ENCODE measurements at regions not wholly inside any gene's neighbourhood (a gene's known extent, or its start where the extent isn't known, plus 50 kb on each side); places are given as distances from the start of the nearest gene placed in this dataset.

- intact Hi-C loops (cut with DNase I): no loop called here
- no peak for DNase-seq (ENCODE audit: low spot score)
These were observed 65.8 kb downstream of the SALL1 start for GRCh38 chr16:51085271-51085670.

DNA sequence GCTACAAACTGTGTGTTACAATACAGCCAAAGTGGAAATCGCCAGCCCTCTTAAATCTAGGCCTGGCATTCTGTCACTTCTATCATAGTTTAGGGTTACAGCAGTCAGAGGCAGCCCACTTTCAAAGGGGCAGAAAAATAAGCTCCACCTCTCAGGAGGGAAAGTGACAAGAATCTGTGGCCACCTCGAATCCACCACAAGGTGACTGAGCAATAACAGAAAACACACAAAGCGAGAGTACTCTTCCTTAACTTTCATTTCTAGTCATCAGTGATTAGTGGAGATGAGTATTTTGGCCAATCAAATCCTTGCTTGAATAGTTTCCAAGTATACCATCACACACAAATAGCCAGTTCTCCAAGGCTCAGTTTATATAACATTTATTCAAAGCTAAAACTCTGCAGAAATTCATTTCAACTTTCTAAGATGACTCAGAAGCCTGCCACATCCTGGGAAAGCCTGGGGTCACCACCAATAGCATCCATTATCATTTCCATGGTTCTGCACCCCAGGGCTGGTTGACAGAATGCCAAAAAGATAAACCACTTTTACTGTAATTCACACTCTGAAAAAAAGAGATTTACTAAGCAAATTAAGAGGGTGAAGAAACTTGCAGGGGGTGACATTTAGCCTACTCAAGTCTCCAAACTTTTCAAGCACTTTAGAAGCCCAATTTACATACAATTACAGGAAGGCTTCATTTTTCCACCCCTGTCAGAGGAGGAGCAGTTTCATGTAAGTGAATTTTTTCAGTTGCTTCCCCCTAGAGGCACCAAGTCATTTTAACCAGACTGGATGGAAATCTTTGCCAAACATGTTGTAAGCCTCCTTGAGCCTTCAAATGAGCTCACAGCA is 66.8 kb downstream of the SALL1 start:
- DNase-seq (ENCODE audit: low spot score): no peak
- intact Hi-C loops (cut with DNase I): no loop called here

DNA sequence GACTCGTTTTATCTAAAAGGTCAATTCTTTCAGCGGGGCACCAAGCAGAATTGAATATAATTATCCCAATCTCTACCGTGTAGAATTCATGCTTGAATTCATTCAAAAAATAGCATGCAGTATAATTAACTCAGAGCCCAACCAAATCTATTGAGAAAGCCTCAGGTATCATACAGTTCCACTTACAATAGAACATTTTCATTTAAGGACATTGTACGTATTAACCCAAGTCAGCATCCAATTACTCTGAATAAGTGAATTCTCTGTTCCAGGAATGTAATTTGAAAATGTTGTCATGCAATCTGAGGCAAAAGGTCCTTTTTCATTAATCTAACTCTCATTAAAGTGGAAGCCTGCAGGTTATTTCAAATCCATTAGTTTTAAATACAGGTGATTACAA is 78.5 kb downstream of the SALL1 start:
- no peak for DNase-seq (ENCODE audit: low spot score)
- intact Hi-C loops (cut with DNase I): no loop called here

- DNase-seq (ENCODE audit: low spot score): no peak
- intact Hi-C loops (cut with DNase I): no loop called here
These were observed 79.7 kb downstream of the SALL1 start for GRCh38 chr16:51071326-51071725.

GRCh38 chr16:51067352-51067751 is 83.7 kb downstream of the SALL1 start:
- DNase-seq (ENCODE audit: low spot score): no peak
- intact Hi-C loops (cut with DNase I): no loop called here

GRCh38 chr16:51062039-51062438 is 89.0 kb downstream of the SALL1 start:
- DNase-seq (ENCODE audit: low spot score): no peak
- intact Hi-C loops (cut with DNase I): no loop called here

GRCh38 chr16:51061328-51061727 is 89.7 kb downstream of the SALL1 start:
- no peak for DNase-seq (ENCODE audit: low spot score)
- intact Hi-C loops (cut with DNase I): no loop called here

GRCh38 chr16:51057969-51058337 is 93.1 kb downstream of the SALL1 start:
- intact Hi-C loops (cut with DNase I): no loop called here
- DNase-seq (ENCODE audit: low spot score): no peak

DNA sequence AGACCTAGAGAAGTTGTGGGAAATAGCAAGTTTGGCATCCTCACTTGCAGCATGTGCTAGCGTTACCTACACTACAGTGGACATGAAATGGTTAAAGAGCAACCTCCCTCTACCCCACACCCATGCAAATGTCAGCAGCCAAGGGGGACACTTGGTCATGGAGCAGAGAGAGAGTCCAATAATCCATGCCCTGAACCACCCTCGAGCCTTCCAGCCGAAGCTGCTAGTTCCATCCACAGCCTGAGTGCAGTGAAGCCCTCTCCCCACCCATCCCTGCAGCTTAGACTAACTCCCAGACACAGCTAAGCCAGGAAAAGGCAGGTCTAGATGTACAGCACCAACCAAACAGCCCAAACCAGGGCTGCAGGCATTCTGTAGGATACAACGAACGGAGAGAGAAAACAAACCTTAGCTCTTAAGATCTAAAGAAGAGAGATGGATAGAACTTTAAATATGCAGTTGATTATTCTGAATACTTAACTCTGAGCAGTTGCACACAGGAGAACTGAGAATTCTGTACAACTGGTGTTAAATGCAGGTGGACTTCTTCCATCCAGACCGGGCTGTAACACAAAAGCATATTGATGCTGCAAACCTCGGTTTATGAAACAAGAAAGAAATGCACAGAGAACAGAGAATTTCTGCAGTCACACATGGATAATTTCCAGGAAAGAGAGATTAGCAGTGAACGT is 93.8 kb downstream of the SALL1 start:
- no peak for DNase-seq (ENCODE audit: low spot score)
- intact Hi-C loops (cut with DNase I): no loop called here

GRCh38 chr16:51056331-51056730 is 94.7 kb downstream of the SALL1 start:
- intact Hi-C loops (cut with DNase I): no loop called here
- no peak for DNase-seq (ENCODE audit: low spot score)

DNA sequence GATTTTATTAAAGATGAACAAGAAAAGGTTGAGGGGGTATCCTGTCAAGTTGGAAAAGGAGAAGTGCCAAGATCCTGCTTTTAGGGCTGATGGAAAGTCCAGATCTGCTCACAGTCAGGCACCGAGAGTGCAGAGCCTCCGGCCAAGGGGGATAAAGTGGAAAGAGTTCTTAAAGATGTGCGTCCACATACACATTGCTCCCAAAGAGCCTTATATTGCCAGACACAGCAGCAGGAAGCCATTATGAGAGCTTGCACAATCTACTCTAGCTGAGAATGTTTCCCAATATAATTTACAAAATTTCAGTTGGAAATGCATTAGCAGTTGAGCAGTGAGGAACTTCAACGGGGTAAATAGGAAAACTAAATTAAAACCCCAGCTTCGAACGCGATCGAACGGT is 95.6 kb downstream of the SALL1 start:
- no peak for DNase-seq (ENCODE audit: low spot score)
- intact Hi-C loops (cut with DNase I): no loop called here

DNA sequence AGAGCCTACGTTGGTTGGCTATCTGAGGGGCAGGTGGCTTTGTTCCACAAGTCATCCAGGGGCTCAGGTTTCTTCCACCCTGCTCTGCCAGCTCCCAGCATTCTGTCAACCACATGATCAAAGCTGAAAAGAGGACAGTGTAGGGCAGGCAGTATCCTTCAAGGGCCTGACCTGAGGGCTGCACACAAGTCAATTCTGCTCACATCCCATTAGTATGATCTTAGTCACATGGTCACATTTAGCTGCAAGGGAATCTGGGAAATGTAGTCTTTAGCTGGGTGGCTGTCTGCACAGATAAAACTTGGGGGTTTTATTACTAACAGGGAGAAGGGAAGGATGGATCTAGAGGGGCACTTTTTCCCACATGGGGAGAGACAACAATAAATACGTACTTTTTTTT is 97.3 kb downstream of the SALL1 start:
- intact Hi-C loops (cut with DNase I): no loop called here
- DNase-seq (ENCODE audit: low spot score): no peak

GRCh38 chr16:51051671-51052070 is 99.4 kb downstream of the SALL1 start:
- intact Hi-C loops (cut with DNase I): no loop called here

DNA sequence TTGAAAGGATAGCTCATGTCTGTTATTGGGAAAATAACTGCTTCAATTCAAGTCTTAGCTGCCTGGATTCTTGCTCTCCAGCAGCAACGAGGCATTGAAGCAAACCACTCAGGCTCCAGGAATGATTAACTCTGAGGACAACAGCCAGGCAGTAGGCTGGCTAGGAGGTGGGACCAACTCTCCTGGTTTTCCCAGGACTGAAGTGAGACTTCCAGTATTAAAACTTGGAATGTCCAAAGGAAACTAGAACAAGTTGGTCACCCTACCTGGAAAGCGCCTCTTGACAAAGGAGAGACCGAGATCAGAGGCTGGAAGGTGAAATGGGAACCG is 100.7 kb downstream of the SALL1 start:
- intact Hi-C loops (cut with DNase I): no loop called here
- no peak for DNase-seq (ENCODE audit: low spot score)

More at GRCh38 chr16:51051671-51052070, 99.4 kb downstream of the SALL1 start:
- DNase-seq (ENCODE audit: low spot score): no peak

DNA sequence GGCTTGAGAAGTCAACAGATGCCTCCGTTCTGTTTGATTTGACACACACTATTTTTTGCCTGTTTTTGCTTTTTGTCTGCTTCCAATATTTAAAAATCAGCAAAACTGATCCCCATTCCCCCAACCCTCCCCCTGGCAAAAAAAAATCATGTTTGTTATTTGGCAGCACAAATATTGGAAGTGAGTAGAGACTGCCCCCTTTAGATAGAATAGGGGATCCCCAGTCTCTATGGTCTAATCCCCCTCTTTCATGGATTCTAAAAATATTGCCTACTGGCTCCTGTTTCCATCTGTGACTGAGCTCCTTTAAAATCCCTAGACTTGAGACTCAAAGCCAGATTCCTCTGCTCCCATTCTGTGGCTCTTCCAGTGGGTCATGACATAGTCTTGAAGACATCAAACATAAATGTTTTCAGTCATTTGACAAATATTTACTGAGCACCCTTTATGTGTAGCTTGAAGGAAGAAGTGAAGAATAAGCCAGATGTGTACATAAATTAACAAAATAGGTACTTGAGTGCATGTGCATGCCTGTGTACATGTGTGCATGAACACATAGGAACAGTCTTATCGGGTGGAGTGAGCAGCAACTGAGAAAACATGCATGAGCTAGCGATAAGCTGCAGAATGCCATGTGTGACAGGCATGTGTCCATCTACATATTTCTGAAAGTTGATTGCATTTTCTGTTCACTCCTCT is 101.2 kb downstream of the SALL1 start:
- intact Hi-C loops (cut with DNase I): no loop called here
- no peak for DNase-seq (ENCODE audit: low spot score)

GRCh38 chr16:51049276-51049675 is 101.8 kb downstream of the SALL1 start:
- intact Hi-C loops (cut with DNase I): no loop called here
- DNase-seq (ENCODE audit: low spot score): no peak

DNA sequence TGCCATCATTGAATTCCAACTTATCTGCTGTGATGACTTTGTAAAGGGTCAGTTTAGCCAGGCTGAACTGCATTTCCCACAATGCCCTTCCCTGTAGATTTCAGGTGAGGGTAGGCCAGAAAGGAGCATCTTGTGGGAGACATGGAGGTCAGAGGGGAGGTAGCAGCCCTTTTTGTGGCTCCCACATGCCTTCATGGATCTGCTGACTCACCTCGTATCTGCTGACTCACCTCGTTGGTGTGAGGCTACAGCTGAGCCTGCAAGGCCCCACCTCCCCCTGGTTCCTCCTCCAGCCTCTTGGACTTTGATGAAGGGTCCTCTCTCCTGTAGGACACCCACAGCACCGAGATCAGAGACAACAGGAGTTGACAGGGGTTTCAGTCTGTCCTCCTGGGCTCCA is 102.5 kb downstream of the SALL1 start:
- intact Hi-C loops (cut with DNase I): no loop called here

DNA sequence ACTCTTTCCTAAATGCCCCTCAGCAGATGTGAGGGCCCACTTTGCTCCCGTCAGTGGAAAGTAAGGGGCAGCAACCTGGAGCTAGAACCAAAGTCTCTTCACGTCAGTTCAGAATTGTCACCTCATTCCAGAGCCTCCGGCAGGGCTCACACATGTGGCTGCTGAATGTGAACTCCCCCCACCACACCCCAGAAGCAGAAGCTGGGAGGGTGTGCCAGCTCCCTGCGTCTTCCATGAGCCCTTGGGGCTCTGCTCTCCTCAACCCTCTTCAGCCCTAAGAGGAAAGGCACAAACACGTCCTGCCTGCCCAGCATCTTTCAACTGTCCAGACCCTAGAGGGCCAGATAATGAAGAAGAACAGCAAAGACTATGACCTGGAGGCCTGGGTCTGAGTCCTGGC is 105.3 kb downstream of the SALL1 start:
- intact Hi-C loops (cut with DNase I): no loop called here
- DNase-seq (ENCODE audit: low spot score): no peak

More for the DNA sequence above, 102.5 kb downstream of the SALL1 start:
- no peak for DNase-seq (ENCODE audit: low spot score)

- no peak for DNase-seq (ENCODE audit: low spot score)
- intact Hi-C loops (cut with DNase I): no loop called here
These were observed 105.9 kb downstream of the SALL1 start for GRCh38 chr16:51045186-51045585.

DNA sequence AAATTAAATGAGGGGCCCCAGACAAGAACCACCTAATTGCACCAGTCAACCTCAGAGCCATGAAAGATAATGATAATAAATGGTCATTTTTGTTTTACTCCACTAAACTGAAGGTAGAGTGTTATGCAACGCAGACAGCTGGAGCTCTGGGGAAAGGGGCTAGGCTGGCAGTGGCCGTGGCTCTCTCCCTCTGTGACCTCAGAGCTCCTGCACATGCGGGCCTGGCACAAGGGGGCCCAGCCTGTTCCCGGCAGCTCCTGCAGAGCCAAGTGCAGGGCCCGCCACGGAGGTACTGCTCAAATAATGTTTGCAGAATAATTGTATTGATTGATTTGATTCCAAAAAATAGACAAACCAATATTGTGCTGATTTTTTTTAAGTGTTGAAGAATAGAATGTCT is 109.5 kb downstream of the SALL1 start:
- intact Hi-C loops (cut with DNase I): no loop called here
- DNase-seq (ENCODE audit: low spot score): no peak

GRCh38 chr16:51040637-51041036 is 110.4 kb downstream of the SALL1 start:
- no peak for DNase-seq (ENCODE audit: low spot score)
- intact Hi-C loops (cut with DNase I): no loop called here

Data from posterior vena cava (tissue), 2 donors.